Ammon's horn (tissue), 1 donor: ENCODE measurements at regions not wholly inside any gene's neighbourhood (a gene's known extent, or its start where the extent isn't known, plus 50 kb on each side); places are given as distances from the start of the nearest gene placed in this dataset.
"Not testable (repeated sequence)": the region's sequence is repeated elsewhere in the genome, so short reads cannot be mapped to it uniquely, and the experiment has no call there.

Source experiments
- DNase-seq: peaks from one replicate; pipeline ENCODE4 v3.0.0-alpha.2; 2016; ENCODE audit warnings: low spot score

DNA sequence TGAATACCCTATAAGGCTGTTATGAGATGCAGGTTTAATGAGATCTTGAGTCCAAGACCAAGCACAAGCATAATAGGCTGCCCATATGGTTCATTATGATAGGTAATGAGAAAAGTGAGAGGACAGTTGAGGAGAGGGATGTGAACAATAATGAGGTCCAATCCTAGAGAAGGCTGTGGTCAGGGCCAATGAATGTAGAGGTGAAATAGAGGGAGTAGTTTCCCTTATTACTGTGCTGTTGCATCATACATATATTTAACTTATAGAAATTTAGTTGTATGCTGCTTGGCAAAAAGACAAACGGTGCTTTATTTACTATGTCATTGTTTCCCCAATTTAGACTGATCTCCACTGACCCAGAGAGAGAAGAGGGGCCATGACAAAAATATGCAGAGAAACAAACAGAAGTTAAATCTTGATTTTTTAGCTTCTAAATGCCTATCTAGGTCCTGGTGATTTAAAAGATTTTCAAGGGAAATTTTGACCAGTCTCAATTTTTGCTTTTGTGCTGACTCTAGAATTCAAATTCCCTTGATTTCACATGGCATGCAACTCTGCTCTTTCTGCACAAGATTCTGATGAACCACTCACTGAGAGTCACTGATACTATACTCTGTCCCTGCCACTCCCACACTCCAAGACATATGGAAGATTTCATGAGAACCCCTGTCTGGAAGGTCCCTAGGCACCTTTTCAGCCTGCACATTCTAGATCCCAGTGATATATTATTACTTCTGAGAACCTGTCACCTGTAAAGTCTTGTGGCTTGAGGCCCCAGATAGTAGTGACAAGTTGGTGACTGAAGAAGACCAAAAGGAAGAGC lies 159.7 kb downstream of the VSIG4 start:
- no peak for DNase-seq

DNA sequence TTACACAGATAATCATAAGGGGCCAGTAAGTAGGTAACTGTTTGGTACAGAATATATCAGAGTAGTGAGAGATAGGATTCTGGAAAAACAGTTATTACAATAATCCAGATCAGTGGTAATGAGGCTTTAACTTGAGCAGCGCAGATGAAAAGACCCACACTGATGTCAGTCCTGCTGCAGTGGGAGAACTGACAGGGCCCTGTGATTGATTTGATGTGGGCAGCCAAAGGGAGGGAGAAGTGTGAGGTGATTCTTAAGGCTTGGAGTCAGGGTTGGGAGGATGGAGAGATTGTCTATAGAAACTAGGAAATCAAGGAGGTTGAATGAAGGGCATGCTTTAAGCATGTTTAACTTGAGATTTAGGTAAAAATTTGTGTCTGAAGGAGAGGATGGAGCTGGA lies 161.4 kb downstream of the VSIG4 start:
- DNase-seq: no peak

DNA sequence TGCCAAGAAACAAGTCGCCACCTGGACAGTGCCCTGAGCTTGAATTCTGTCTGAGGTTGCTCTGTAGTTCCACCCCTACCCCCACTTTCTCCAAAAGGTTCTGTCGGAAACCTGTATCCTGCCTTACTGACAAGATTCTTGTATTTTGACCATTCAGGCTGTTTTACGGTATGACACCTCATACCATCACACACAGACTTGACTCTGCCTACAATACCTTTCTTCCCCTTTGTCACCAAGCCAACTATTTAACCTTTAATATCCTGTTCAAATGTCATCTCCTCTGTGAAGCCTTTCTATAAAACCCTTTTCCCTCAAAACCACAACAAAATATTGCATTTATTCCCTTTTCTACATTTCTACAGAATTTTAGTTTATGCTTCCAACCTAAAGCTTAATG lies 161.9 kb downstream of the VSIG4 start:
- DNase-seq: no peak

GRCh38 chrX:65875614-65876013 lies 164.3 kb downstream of the VSIG4 start:
- DNase-seq: not testable (repeated sequence)

GRCh38 chrX:65874765-65875164 lies 165.1 kb downstream of the VSIG4 start:
- DNase-seq: no peak

GRCh38 chrX:65874110-65874509 lies 165.8 kb downstream of the VSIG4 start:
- DNase-seq: no peak

DNA sequence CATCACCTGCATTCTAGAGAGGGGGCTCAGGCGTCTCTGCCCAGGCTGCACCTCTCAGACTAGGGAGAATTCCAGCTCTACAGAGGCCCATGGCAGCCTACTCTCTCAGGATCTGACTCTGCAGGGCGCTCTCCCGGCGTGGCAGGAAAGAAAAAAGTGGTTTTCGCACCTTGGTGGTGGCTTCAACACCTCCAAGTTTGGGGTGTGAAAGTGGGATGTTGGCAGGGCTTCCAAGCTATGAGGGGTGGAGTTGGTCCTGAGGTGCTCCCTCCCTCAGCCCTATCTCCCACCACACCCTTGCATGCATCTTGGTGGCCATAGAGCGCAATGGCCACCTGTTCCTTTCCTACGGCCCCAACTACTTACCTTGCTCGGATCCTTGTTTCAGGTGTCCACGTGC lies 166.5 kb downstream of the VSIG4 start:
- no peak for DNase-seq

- no peak for DNase-seq
These were observed 168.1 kb downstream of the VSIG4 start for GRCh38 chrX:65871671-65872311.

DNA sequence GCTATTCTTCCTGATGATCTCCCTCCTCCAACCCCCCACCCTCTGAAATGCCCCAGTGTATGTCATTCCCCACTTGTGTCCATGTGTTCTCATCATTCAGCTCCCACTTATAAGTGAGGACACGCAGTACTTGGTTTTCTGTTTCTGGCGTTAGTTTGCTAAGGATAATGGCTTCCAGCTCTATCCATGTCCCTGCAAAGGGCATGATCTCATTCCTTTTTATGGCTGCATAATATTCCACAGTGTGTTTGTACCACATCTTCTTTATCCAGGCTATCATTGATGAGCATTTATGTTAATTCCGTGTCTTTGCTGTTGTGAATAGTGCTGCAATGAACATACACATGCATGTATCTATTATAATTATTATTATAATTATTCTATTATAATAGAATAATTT lies 169.3 kb downstream of the VSIG4 start:
- not testable (repeated sequence) for DNase-seq

DNA sequence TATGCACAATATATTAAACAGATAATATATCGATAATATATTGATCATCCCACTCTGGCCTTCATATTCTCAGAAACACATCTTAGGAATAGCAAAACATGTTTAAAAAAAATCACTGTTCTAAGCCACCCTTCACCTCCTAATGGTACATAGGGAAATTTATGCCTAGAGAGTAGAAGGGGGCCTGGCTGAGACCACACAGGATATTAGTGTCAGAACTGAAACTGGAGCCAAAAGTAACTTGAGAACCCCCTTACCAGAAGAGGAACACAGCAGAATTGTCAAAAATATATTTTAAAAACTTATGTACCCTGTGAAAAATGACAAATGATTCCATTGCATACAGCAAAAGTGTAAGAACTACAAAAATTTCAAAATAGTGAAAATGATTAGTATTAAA lies 173.1 kb downstream of the VSIG4 start:
- no peak for DNase-seq

DNA sequence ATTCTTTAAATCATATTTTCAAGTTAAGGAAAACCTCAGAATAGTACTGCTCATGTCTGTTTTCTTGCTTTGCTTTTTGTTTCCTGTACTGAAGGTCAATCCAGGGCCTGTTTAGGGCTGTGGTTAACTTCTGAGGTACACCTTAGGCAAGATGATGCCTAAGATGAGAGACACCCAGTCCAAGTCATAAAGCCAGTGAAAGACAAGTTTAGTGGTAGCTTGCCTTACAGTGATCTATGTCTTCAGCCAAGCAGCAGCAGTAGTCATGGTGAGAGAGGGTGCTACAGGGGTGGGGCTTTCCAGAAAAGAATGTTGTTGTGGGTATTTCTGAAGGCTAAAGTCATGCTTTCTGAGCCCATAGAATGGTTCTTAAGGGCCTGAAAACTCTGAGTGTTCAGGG lies 173.7 kb downstream of the VSIG4 start:
- DNase-seq: no peak

- no peak for DNase-seq
These were observed 177.2 kb downstream of the VSIG4 start for GRCh38 chrX:65862638-65863037.

- DNase-seq: no peak
These were observed 180.6 kb downstream of the VSIG4 start for GRCh38 chrX:65859299-65859698.

- DNase-seq: not testable (repeated sequence)
These were observed 185.4 kb downstream of the VSIG4 start for GRCh38 chrX:65854437-65854836.

- not testable (repeated sequence) for DNase-seq
These were observed 183.9 kb downstream of the MSN start for GRCh38 chrX:65851306-65851705.

DNA sequence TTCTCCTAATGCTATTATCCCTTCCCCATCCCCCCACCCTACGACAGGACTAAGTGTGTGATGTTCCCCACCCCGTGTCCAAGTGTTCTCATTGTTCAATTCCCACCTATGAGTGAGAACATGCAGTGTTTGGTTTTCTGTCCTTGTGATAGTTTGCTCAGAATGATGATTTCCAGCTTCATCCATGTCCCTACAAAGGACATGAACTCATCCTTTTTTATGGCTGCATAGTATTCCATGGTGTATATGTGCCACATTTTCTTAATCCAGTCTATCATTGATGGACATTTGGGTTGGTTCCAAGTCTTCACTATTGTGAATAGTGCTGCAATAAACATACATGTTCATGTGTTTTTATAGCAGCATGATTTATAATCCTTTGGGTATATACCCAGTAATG lies 183.4 kb downstream of the MSN start:
- DNase-seq: not testable (repeated sequence)

DNA sequence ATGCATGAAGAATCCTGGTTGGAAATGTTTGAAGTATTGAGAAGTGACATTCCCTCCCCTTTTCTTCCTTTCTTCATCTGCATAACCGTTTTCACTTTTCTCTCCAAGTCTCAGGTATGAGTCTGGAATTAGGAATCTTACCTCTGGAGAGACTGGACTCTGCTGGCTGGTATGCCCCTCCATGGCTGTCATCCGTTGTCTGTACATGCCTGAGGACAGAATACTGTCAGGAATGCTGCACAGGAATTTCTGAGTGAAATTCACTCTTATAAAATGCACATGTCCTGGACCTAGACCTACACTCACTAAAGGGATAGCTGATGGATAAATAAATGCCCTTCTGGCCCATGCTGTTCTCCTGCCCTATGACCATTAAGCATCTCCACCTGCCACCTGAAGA lies 179.5 kb downstream of the MSN start:
- no peak for DNase-seq

DNA sequence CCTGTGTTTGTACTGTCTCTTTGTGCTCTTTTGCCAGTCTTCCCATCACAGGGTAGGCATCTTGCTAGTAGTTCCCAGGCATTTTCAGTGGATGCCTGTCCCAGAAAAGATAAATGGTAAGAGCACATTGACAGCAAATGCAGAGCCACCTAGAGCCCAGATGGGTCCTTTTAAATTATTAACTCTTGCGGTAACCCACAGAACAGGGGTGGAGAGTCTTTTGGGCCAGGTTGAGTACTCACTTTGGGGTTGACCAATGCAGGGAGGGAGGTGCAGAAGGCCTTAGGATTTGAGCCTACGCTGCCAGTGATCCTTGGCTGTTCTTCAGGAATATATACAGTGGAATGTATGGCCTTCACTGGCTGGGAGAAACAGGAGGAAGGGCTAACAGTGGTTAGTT lies 173.8 kb downstream of the MSN start:
- no peak for DNase-seq

GRCh38 chrX:65838674-65839073 lies 171.2 kb downstream of the MSN start:
- no peak for DNase-seq

- no peak for DNase-seq
These were observed 170.6 kb downstream of the MSN start for GRCh38 chrX:65837875-65838549.

DNA sequence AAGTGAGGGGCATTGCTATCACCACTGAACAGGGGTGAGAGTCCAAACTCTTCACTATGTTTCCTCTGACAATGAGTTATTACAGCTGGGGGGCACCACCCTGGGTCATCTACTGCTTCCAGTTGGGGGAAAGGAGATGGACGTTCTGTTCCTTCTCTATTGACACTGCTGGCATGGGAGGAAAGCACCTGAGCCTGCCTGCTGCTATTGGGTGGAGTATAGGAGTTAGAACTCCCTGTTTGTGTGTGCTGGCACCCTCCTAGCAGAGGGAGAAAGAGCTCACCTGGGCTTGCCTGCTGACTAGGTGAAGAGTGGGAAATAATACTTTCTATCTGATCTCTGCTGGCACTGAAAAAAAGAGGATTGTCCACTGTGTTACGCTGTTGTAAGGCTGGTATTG lies 163.8 kb downstream of the MSN start:
- no peak for DNase-seq

DNA sequence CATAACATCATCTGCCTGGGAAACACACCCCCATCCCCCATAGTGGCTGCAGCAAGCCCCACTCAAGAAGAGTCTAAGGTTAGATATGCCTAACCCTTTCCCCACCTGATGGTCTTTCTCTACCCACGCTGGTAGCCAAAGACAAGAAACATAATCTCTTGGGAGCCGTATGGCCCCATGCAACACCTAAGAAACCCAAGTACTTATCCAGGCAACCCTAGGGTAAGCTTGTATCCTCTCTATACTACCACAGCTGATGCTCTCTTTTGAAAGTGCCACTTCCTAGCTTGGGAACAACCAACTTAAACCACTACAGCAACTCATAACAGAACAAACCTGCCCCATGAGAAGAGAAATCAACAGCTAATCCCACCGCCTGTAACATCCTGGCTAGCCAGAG lies 161.1 kb downstream of the MSN start:
- no peak for DNase-seq

- not testable (repeated sequence) for DNase-seq
These were observed 157.8 kb downstream of the MSN start for GRCh38 chrX:65825226-65825625.
